ENCODE measurements at regions not wholly inside any gene's neighbourhood (a gene's known extent, or its start where the extent isn't known, plus 50 kb on each side); places are given as distances from the start of the nearest gene placed in this dataset.

DNA sequence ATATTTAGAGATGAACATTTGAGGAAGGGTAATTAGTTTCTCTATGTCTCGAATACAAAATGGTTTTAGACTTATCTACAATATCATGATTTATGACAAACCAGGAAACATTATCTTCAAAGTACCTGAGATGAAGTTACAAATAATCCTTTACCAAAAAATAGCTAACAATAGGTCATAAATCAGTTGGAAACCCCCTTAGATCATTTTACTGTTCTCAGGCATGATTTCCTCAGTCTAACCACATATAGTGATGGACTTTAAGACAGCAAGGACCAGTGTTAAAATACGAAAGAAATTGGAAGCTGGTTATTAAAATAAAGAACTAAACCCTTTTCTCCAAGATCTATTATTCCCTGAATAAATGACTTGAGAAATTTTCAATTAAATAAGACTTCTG lies 235.4 kb downstream of the RASSF9 start:
- H3K4me1 ChIP-seq: no peaks in the 10 kb centered on the region
- DNase-seq: no peak
- H3K9me3 ChIP-seq: peaks cover 0 to 10% of the 10 kb centered on the region in 2 donors
- ATAC-seq: no peak
- intact Hi-C loops (cut with DNase I): no loop called here
- TF ChIP-seq, protein P1, sequence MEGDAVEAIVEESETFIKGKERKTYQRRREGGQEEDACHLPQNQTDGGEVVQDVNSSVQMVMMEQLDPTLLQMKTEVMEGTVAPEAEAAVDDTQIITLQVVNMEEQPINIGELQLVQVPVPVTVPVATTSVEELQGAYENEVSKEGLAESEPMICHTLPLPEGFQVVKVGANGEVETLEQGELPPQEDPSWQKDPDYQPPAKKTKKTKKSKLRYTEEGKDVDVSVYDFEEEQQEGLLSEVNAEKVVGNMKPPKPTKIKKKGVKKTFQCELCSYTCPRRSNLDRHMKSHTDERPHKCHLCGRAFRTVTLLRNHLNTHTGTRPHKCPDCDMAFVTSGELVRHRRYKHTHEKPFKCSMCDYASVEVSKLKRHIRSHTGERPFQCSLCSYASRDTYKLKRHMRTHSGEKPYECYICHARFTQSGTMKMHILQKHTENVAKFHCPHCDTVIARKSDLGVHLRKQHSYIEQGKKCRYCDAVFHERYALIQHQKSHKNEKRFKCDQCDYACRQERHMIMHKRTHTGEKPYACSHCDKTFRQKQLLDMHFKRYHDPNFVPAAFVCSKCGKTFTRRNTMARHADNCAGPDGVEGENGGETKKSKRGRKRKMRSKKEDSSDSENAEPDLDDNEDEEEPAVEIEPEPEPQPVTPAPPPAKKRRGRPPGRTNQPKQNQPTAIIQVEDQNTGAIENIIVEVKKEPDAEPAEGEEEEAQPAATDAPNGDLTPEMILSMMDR (IDR thresholded peaks at IDR 0.05): no peak
- H3K4me3 ChIP-seq: no peak overlapping the region
- H3K27ac ChIP-seq: no peak overlapping the region
- no peaks in the 10 kb centered on the region for H3K36me3 ChIP-seq
- H3K27me3 ChIP-seq: no peaks in the 10 kb centered on the region

DNA sequence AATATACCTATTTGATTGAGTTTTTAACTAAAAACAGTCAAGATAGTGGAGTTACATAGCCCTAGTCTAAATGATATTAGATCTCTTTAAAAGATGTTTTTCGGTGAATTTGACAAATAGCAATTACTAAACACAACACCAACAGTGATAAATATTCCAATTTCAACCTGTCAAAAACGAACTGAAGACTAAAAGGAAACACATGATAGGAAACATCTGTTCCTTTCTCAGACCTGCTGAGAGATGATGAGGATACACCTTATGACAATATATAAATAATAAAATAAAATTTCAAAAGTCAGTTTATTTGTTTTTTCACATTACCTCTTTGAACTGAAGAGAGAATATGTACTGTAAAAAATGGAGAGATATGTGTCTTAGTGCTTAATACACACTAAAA lies 232.7 kb downstream of the RASSF9 start:
- no peaks in the 10 kb centered on the region for H3K4me1 ChIP-seq
- DNase-seq (no peak), ATAC-seq (no peak)
- TF ChIP-seq, protein P1 (IDR thresholded peaks at IDR 0.05): no peak
- H3K27me3 ChIP-seq: no peaks in the 10 kb centered on the region
- intact Hi-C loops (cut with DNase I): no loop called here
- no peak overlapping the region for H3K27ac ChIP-seq
- no peak overlapping the region for H3K4me3 ChIP-seq
- H3K9me3 ChIP-seq: no peaks in the 10 kb centered on the region
- H3K36me3 ChIP-seq: no peaks in the 10 kb centered on the region

DNA sequence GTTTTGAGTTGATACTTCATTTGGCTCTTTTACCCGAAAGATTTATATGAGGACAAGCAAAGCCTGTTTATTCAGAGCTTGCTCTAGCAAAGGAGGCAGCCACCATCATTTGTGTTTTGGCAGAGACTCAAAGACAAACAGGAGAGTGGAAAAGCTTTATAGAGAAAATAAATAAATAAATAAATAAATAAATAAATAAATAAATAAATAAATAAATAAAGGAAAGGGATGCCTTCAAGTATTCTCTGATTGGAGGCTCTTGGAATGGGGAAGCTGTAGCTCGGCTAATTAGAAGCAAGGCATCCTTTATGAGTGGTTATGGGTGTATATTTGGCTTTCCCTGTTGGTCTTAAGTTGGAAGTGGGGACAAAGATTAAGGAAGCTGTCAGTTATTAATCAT lies 229.8 kb downstream of the RASSF9 start:
- DNase-seq (no peak), ATAC-seq (no peak)
- H3K4me3 ChIP-seq: no peak overlapping the region
- no peaks in the 10 kb centered on the region for H3K36me3 ChIP-seq
- no peaks in the 10 kb centered on the region for H3K27me3 ChIP-seq
- intact Hi-C loops (cut with DNase I): no loop called here
- H3K4me1 ChIP-seq: no peaks in the 10 kb centered on the region
- H3K9me3 ChIP-seq: no peaks in the 10 kb centered on the region
- H3K27ac ChIP-seq: no peak overlapping the region
- TF ChIP-seq, protein P1 (IDR thresholded peaks at IDR 0.05): no peak

DNA sequence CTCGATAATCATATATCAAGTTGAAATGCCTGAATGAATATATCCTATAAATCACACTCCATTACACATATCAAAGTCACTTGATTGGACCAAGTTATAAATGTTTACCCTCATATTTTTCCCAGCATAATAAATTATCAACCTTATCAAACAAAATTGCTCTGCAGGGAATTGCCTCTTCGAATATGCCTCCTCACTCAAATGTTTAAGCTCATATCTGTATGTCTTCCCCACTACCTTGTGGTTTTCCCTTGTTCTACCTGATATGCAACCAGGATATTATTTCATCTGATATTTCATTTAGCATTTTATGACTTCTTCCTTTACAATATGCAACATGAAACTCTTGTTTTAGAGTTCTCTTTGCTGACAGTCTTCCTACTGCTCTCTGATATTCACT lies 226.4 kb downstream of the RASSF9 start:
- Histone ChIP-seq H3K4me1 (no peaks in the 10 kb centered on the region), H3K4me3 (no peak overlapping the region), H3K27ac (no peak overlapping the region), H3K9me3 (peaks cover 0 to 6% of the 10 kb centered on the region in 2 donors), H3K36me3 (no peaks in the 10 kb centered on the region), H3K27me3 (no peaks in the 10 kb centered on the region)
- ATAC-seq (no peak), DNase-seq (no peak)
- TF ChIP-seq, protein P1 (IDR thresholded peaks at IDR 0.05): no peak
- intact Hi-C loops (cut with DNase I): no loop called here

DNA sequence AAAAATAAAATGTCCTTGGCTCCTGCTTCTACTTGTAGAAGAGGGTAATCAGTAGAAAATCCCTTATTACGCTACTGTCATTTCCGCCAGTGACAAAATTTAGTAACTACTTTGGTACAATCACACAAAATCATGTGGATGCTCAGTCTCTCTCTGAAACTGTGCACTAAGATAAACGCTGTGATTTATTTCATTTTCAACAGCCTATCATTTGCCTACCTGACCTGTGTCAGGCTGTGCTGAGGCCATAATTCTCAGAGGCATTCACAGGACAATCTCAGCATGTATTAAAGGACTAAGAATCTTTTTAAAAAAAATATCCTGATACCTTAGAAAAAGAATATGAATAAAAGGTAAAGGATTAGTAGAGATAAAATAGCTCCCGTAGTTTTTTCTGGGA lies 226.0 kb downstream of the RASSF9 start:
- Histone ChIP-seq H3K27me3 (no peaks in the 10 kb centered on the region), H3K4me1 (no peaks in the 10 kb centered on the region), H3K36me3 (no peaks in the 10 kb centered on the region), H3K27ac (no peak overlapping the region), H3K4me3 (no peak overlapping the region), H3K9me3 (peaks cover 0 to 6% of the 10 kb centered on the region in 2 donors)
- DNase-seq (no peak), ATAC-seq (no peak)
- intact Hi-C loops (cut with DNase I): no loop called here
- TF ChIP-seq, protein P1 (IDR thresholded peaks at IDR 0.05): no peak
